Smooth muscle cell of the brain vasculature (primary cell): ENCODE measurements at regions not wholly inside any gene's neighbourhood (a gene's known extent, or its start where the extent isn't known, plus 50 kb on each side); places are given as distances from the start of the nearest gene placed in this dataset.

Source experiments
- DNase-seq: peaks from one replicate; pipeline ENCODE4 v3.0.0-alpha.2; 2012; ENCODE audit warnings: low read depth, low spot score

DNA sequence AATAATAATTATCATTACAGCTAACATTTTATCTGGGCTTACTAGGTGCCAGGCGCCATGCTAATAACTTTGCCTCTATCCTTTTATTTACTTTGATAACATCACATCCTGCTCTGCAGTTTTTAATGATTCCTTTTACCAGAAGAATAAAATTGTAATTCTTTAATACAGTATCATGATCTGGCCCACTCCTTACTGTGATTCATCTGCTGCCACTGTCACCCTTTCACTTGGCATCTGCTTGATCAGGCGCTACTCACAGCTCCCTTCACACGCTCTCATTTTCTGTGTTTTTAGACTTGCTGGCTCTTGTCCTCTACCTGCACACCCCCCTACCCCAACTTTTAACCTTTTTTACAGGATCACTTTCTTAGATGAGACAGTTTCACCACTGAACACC, 167.5 kb downstream of the NTMT2 start:
- no peak for DNase-seq

DNA sequence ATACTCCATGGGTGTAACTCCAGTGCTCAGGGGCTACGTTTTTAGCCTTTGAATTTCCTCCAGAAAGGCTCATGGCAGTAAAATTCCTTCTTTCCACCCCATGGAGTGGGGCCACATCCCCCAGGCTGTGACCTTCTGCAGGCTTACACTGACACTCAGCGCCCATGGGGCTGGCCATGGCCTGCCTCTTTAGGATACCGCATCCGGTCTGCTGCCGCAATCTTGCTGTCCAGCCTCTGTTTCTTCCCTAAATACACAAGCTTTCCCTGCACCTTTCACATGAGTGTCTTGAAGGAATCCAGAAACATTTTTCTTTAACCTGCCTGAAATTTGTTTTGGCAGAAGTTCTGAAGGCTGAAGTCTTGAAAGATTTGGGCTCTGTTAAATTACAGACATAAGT, 170.5 kb downstream of the NTMT2 start:
- no peak for DNase-seq

DNA sequence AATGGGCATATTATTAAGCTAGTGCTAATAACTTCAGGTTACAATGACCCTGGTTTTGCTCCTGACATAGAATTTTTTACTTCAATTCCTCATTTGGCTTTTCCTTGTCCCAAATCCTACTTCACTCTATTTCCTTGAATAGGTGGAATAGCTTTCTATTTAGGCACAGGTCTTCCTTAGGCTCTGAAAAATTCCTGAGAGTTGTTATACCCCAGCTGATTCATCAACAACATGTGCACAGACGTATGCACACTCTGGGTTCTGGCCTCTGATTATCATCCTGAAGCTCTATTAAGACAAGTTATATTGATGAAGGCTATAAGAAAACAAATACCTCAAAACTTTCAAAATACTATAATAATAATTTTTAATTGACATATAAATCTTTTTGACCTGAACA, 172.4 kb downstream of the NTMT2 start:
- no peak for DNase-seq

- no peak for DNase-seq
Measured at GRCh38 chr1:170318736-170319135, 173.0 kb downstream of the NTMT2 start.

DNA sequence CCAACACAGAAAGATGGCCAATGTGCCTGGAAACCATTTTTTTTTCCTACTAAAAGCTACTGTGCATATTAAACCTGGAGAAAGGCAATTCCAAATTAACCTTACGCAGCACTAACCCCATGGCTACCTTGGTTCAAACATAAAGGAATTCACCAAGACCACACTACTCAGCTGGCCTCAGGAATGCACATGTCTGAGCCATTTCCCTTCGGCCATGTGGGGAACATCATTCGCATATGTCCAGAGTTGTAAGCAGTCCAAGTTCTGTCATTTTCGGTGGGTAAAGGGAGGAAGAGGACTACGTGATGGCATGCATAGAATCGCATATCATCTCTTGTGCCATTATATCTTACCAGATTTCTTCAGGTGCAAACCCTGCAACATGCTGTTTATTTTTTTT, 175.4 kb downstream of the NTMT2 start:
- DNase-seq, result no peak

DNA sequence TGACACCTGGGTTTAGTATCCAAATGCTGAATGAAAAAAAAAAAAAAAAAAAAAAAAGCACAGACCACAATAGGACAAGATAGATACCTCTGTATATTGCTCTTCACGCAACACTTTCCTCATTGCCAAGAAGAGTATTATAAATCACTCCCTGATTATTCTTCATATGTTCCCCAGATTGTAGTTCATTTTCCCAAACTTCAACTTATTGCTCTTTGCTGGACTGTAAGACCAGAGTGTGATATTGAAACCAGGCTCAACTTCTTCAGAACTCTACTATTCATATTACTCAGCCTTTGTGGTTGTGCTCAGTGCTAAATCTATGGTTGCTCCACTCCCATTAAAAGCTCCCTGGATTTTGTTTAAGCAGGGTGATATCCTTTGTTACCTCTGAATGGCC, 180.4 kb downstream of the NTMT2 start:
- no peak for DNase-seq

GRCh38 chr1:170332801-170333200, 187.0 kb downstream of the NTMT2 start:
- DNase-seq, result no peak

DNA sequence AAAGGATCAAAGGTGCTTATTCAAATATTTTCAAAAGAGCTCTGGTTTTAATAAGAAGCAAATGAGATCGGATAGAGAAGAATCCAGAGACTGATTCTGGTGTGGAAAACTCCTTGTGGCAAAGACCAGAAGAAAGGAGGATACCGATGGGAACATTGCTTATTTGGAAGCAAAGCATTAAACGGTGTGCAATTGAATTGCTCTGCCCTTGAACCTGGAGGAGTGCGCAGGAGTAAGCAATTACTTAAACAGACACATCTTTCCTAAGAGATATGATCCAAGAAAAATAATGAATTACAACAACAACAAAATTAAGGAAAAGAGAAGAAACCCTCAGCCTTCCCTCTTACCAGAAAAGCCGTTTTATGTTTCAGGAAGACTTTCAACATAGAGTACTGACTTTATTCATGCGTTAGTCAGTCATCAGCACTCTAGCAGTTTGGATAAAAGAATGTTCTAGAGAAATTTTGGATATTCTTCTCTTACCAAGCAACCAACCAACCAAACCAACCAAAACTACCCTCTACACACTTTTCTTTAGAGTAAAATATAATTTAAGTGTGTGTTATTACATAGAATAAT, 191.7 kb downstream of the NTMT2 start:
- no peak for DNase-seq

DNA sequence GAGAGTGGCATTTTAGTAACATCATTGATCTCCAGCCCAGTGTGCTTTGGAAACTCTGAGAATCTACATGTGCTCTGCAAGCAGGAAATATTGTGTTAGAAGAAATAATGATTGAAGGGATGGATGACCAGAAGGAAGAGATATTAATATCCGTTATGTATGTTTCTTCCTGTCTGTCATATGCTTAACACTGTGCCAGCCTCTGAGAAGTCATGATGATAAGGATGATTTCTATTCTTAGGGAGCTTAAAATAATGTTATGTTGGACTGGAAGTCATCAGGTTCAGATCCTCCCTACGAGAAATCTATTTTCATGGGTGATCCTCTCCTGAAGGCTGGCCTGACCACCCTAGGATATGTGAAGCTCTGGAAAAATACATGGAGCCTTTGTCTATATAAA, 192.4 kb upstream of the GORAB start:
- DNase-seq, result no peak

- DNase-seq, result no peak
Measured at GRCh38 chr1:170340308-170340707, 191.7 kb upstream of the GORAB start.

GRCh38 chr1:170351366-170351946, 180.5 kb upstream of the GORAB start:
- no peak for DNase-seq

DNA sequence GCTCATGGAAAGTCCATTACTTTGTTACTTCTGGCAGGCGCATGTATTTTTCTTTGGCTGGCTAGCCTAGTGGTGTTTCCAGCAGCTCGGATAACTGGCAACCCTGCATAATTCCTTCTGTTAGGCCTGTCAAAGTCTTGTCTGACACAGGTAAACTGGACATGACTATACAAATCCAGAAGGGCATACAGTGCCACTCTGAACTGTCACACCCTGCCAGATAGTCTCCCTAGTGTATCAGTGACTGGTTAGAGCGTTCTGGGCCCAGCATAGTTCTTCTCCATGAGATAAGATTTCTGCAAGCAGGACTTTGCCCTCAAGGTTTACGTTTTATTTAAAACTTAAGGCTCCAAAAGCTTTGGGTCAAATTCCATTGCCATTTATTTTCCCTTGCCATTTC, 177.7 kb upstream of the GORAB start:
- DNase-seq, result no peak

DNA sequence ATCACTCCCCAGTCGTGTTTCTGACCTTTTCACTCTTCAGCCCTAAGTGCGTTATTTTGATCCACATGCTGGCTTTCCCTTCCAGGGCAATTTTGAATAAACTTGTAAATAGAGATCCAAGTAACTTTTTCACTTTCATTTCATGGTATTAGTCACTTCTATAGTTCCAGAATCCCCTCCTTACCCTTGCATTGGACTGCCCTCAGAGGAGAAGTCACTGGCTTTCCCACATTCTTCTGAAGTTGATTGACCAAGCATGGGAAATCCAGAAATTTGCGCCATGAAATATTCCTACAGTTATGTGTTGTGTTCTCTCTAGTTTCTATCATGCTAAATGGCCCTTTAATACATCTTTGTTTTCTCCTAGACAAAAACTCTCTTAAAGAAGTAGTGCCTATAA, 177.3 kb upstream of the GORAB start:
- no peak for DNase-seq

GRCh38 chr1:170355267-170355801, 176.6 kb upstream of the GORAB start:
- DNase-seq, result no peak

- DNase-seq, result no peak
Measured at GRCh38 chr1:170356585-170356984, 175.4 kb upstream of the GORAB start.

GRCh38 chr1:170357750-170358149, 174.2 kb upstream of the GORAB start:
- DNase-seq, result no peak

GRCh38 chr1:170360601-170361000, 171.4 kb upstream of the GORAB start:
- DNase-seq, result no peak

GRCh38 chr1:170365331-170365730, 166.6 kb upstream of the GORAB start:
- DNase-seq, result no peak

DNA sequence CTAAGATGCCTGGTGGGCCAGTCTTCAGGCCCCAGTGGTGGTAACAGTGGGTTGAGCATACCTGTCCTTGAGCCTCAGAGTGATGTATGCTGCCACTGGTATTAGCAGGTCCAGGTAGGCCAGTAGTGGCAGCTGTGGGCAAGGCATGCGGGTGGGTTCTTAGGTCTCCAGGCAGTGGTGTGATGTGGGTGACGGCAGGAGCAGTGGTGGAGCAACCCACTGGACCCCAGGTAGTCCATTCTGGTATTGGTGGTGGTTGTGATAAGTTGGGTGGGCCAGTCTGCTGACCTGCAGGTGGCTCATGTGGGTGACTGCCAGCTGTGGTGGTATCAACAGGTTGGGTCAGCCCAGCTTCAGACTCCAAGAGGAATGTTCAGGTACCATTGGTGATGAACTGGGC, 165.0 kb upstream of the GORAB start:
- DNase-seq, result no peak

DNA sequence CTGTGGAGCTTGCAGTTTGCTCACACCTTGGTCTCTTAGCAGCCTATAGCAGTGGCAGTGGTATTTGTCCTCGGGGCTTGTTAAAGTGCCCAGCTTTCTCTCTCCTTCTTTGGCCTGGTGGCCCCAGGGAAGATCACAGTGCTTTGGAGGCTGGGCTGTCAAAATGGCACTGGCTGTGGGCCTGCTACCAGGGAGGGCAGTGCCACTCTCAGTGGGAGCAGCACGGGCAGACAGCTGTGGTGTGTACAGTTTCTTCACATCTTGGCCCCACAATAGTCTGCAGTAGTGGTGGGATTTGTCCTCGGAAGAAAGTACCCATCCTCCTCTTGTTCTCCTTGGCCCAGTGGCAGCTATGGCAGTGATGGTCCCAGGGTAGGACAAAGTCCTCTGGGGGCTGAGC, 164.4 kb upstream of the GORAB start:
- no peak for DNase-seq

- no peak for DNase-seq
Measured at GRCh38 chr1:170369000-170369399, 163.0 kb upstream of the GORAB start.

DNA sequence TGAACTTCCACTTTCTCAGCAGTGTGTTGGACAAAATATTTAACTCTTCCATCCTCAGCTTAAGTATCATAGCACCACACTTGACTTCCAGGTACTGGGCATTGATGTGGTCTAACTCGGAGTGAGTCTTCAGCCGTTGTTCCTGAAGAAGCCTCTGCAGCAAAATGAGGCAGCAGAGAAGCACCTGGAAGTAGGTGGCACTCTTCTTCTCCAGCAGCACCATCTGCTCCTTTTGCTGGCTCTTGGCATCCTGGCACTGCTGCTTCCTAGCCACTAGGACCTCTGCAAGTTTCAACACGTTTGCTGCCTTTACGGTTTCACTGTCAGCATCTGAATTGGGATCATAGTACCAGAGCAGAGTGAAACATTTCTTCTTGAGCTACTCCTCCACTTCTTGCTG, 162.5 kb upstream of the GORAB start:
- no peak for DNase-seq

GRCh38 chr1:170370087-170370486, 161.9 kb upstream of the GORAB start:
- no peak for DNase-seq
